Smooth muscle cell (in vitro differentiated cells): ENCODE measurements at regions not wholly inside any gene's neighbourhood (a gene's known extent, or its start where the extent isn't known, plus 50 kb on each side); places are given as distances from the start of the nearest gene placed in this dataset.
A peak's percentile ranks its signal among the peaks of the same experiment; 100 is the strongest.

Experiments
- DNase-seq: peaks from one replicate; lab custom pipeline; 2025; ENCODE audit not compliant: unreplicated experiment; lab: John Stamatoyannopoulos, UW
- H2AFZ ChIP-seq: fragments of 200-600 bp; sonication (generic); 2 replicates; pipeline ENCODE4 v1.6.0; 2016; ENCODE audit warnings: antibody characterized with exemption, low read depth, mild to moderate bottlenecking
- H3F3A ChIP-seq: fragments of 200-600 bp; sonication (generic); 2 replicates; pipeline ENCODE4 v1.6.0; 2017; ENCODE audit warnings: antibody characterized with exemption, low read depth
- H3K27ac ChIP-seq: fragments of 200-600 bp; sonication (generic); 2 replicates; pipeline ENCODE4 v1.5.1; 2016; ENCODE audit warnings: low read depth, mild to moderate bottlenecking
- H3K27me3 ChIP-seq: fragments of 200-600 bp; sonication (generic); 2 replicates; pipeline ENCODE4 v1.6.1; 2016; ENCODE audit warnings: low read depth, mild to moderate bottlenecking
- H3K36me3 ChIP-seq: fragments of 200-600 bp; sonication (generic); 2 replicates; pipeline ENCODE4 v1.5.1; 2016; ENCODE audit warnings: low read depth
- H3K4me1 ChIP-seq: fragments of 200-600 bp; sonication (generic); 2 replicates; pipeline ENCODE4 v1.5.1; 2016; ENCODE audit warnings: low read depth
- H3K4me2 ChIP-seq: fragments of 200-600 bp; sonication (generic); 2 replicates; pipeline ENCODE4 v1.6.0; 2016; ENCODE audit warnings: mild to moderate bottlenecking
- H3K4me3 ChIP-seq: fragments of 200-600 bp; sonication (generic); 2 replicates; pipeline ENCODE4 v1.5.1; 2016; ENCODE audit warnings: mild to moderate bottlenecking
- H3K79me2 ChIP-seq: fragments of 200-600 bp; sonication (generic); 2 replicates; pipeline ENCODE4 v1.6.0; 2016; ENCODE audit warnings: low read depth, mild to moderate bottlenecking
- H3K9ac ChIP-seq: fragments of 200-600 bp; sonication (generic); 2 replicates; pipeline ENCODE4 v1.6.0; 2016; ENCODE audit warnings: low read depth
- H3K9me3 ChIP-seq: fragments of 200-600 bp; sonication (generic); replicated peaks from 2 replicates; pipeline ENCODE4 v1.5.1; 2016; ENCODE audit warnings: low read depth
- H4K20me1 ChIP-seq: fragments of 200-600 bp; sonication (generic); 2 replicates; pipeline ENCODE4 v1.6.0; 2016; ENCODE audit warnings: low read depth
- WGBS: methylation state at CpG from one replicate; pipeline ENCODE4 v1.1.7; 2016; ENCODE audit warnings: low lambda C conversion rate; 5-methylcytosine and 5-hydroxymethylcytosine counted together
- TF ChIP-seq, protein P1 (sequence below): fragments of 200-600 bp; sonication (generic); IDR thresholded peaks from 2 replicates; pipeline ENCODE4 v1.5.1; 2017; ENCODE audit warnings: borderline replicate concordance, mild to moderate bottlenecking, antibody characterized with exemption; ENCODE audit not compliant: insufficient read depth, poor library complexity, severe bottlenecking

DNA sequence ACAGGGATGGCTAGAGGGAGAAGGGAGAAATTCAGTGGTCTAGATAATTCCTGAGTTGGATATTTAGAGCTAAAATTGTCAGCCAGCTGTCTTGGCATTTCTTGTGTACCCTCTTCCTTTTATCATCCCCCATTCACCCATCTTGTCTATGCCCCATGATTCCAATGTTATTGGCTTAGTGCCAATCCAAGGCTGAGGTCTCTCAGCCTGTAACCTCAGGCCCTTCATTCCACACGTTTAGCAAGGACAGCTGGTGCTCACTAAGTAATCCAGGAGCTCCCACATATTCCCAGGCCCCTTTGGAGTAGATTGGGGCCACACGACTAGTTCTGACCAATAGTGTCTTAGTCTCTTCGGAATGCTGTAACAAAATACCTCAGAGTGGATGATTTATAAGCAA is 112.4 kb upstream of the ATXN1 start:
- DNase-seq: no peak
- no peak overlapping the region for H3K27ac ChIP-seq

DNA sequence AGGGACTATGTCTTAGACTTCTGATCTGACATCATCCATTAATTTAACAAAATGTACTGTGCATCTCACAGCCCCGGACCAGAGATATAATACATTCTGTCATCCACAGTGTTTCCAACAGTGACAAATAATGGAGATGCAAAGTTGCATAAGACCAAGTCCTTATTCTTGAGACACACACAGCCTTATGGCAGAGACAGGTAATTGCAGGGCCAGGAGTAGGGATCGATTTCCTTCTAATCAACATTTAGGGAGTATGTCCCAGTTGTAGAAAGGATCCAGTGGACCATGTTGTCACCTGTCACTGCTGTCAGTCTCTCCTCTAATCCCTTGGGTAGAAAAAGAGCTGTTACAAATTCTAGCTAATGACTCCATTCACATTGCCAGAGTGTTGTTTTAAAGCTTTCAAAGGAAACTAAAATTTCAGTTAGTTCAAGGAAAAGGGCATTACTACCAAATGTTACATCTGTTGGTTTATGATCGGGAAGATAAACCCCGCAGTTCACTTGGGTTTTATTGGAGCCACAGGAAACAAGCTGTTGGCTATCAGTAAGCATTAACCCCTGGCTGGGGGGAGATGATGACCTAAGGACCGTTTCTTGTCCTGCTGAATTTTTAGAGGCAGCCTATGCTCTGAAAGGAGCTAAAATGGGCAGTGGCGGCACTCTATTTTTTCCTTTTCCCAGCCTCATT is 111.4 kb upstream of the ATXN1 start:
- TF ChIP-seq, protein P1, sequence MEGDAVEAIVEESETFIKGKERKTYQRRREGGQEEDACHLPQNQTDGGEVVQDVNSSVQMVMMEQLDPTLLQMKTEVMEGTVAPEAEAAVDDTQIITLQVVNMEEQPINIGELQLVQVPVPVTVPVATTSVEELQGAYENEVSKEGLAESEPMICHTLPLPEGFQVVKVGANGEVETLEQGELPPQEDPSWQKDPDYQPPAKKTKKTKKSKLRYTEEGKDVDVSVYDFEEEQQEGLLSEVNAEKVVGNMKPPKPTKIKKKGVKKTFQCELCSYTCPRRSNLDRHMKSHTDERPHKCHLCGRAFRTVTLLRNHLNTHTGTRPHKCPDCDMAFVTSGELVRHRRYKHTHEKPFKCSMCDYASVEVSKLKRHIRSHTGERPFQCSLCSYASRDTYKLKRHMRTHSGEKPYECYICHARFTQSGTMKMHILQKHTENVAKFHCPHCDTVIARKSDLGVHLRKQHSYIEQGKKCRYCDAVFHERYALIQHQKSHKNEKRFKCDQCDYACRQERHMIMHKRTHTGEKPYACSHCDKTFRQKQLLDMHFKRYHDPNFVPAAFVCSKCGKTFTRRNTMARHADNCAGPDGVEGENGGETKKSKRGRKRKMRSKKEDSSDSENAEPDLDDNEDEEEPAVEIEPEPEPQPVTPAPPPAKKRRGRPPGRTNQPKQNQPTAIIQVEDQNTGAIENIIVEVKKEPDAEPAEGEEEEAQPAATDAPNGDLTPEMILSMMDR: no peak
- Histone ChIP-seq H3K4me2 (peak overlapping the region; percentile 29), H3K9me3 (no peaks in the 10 kb centered on the region), H3K27ac (no peak overlapping the region), H3K27me3 (no peaks in the 10 kb centered on the region), H3F3A (no peaks in the 10 kb centered on the region), H2AFZ (peak overlapping the region; percentile 38), H3K4me1 (no peaks in the 10 kb centered on the region), H3K36me3 (no peaks in the 10 kb centered on the region), H3K79me2 (no peaks in the 10 kb centered on the region), H4K20me1 (no peaks in the 10 kb centered on the region), H3K9ac (no peak overlapping the region), H3K4me3 (no peak overlapping the region)
- WGBS: 51% methylated on average over 6 of the region's 6 CpGs
- no peak for DNase-seq

More for the DNA sequence above, 112.4 kb upstream of the ATXN1 start:
- TF ChIP-seq, protein P1: no peak
- Histone ChIP-seq H3K9me3 (peaks cover under 1% of the 10 kb centered on the region), H3F3A (no peaks in the 10 kb centered on the region), H3K27me3 (no peaks in the 10 kb centered on the region), H3K9ac (no peak overlapping the region), H3K79me2 (no peaks in the 10 kb centered on the region), H3K36me3 (no peaks in the 10 kb centered on the region), H3K4me2 (no peak overlapping the region), H3K4me1 (no peaks in the 10 kb centered on the region), H2AFZ (no peak overlapping the region), H3K4me3 (no peak overlapping the region), H4K20me1 (no peaks in the 10 kb centered on the region)
- WGBS: 77% methylated on average over 3 of the region's 3 CpGs

DNA sequence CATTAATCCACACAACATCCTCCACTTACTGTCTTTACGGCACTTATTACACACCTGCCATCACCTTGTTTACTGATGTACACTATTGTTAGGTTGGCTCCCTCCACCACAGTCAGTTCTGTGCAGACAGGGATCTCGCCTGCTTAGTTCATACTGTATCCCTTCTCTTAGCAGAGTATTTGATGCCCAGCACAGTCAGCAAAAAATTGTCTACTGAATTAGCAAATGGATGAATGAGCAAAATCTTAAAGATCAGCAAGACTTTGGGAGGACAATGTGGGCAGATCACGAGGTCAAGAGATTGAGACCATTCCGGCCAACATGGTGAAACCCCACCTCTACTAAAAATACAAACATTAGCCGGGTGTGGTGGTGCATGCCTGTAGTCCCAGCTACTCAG is 109.8 kb upstream of the ATXN1 start:
- Histone ChIP-seq H3K79me2 (no peaks in the 10 kb centered on the region), H3K9ac (no peak overlapping the region), H3K36me3 (no peaks in the 10 kb centered on the region), H3K27ac (no peak overlapping the region), H3K27me3 (no peaks in the 10 kb centered on the region), H3K4me2 (no peak overlapping the region), H3K9me3 (no peaks in the 10 kb centered on the region), H3F3A (no peaks in the 10 kb centered on the region), H4K20me1 (no peaks in the 10 kb centered on the region), H2AFZ (no peak overlapping the region), H3K4me1 (no peaks in the 10 kb centered on the region), H3K4me3 (no peak overlapping the region)
- TF ChIP-seq, protein P1: no peak
- 94% methylated on average over 5 of the region's 5 CpGs for WGBS
- DNase-seq: no peak

DNA sequence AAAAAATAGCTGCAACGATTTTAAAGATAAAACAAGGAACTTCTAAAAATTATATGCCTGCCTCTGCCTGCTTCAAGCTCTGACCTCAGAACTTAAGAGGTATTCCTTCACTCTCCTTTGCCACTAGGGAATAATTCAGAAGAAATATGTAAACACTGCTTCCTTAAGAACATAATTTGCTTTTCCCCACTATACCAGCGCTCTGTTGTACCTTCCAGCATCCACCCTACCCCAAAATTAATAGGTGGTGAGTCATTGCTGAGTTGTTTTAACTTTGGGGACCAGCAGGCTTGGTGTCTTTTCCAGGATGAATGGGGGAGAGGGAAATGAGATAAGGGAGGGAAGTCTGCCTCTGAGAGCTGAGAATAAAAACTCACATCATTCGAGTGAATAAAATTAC is 107.7 kb upstream of the ATXN1 start:
- TF ChIP-seq, protein P1: no peak
- no peaks in the 10 kb centered on the region for H3K79me2 ChIP-seq
- peak overlapping the region; percentile 72 for H2AFZ ChIP-seq
- no peaks in the 10 kb centered on the region for H3K9me3 ChIP-seq
- H3K36me3 ChIP-seq: no peaks in the 10 kb centered on the region
- H3K27me3 ChIP-seq: no peaks in the 10 kb centered on the region
- DNase-seq: no peak
- H3K4me1 ChIP-seq: no peaks in the 10 kb centered on the region
- no peaks in the 10 kb centered on the region for H4K20me1 ChIP-seq
- H3K4me2 ChIP-seq: peak overlapping the region; percentile 44
- H3K9ac ChIP-seq: no peak overlapping the region
- H3K4me3 ChIP-seq: no peak overlapping the region
- no peak overlapping the region for H3K27ac ChIP-seq
- 80% methylated on average over 3 of the region's 3 CpGs for WGBS
- no peaks in the 10 kb centered on the region for H3F3A ChIP-seq
